GM12878 (cell line): ENCODE measurements at regions not wholly inside any gene's neighbourhood (a gene's known extent, or its start where the extent isn't known, plus 50 kb on each side); places are given as distances from the start of the nearest gene placed in this dataset.

Source experiments
- ATAC-seq: fragments of 200-7000 bp; cut with Tn5 transposase; 3 replicates; pipeline ENCODE4 v1.9.1; 2020; ENCODE audit warnings: mild to moderate bottlenecking, moderate library complexity
- BruUV-seq: library from RNA; stranded (reverse); fragments of 400-500 nt; replicated peaks from 2 replicates; lab custom pipeline; 2021; lab: Mats Ljungman, UMichigan
- CTCF ChIA-PET: fragments of 300-600 bp; sonication (Branson Sonifier 250); formaldehyde crosslinking; extraction: SDS; loops from one replicate; lab custom pipeline; 2021; ENCODE audit warnings: inconsistent platforms; lab: Yijun Ruan, JAX
- POLR2A ChIA-PET: fragments of 350-600 bp; formaldehyde crosslinking; extraction: SDS; loops from one replicate; lab custom pipeline; 2021; ENCODE audit warnings: inconsistent platforms; lab: Charles Lee
- RAD21 ChIA-PET: fragments of 300-600 bp; sonication (Branson Sonifier 250); formaldehyde crosslinking; loops from one replicate; lab custom pipeline; 2023; ENCODE audit warnings: antibody characterized with exemption; ENCODE audit not compliant: unreplicated experiment; lab: Charles Lee
- SMC1A ChIA-PET: fragments of 300-600 bp; sonication (Branson Sonifier 250); formaldehyde crosslinking; loops from one replicate; lab custom pipeline; 2023; ENCODE audit not compliant: unreplicated experiment, uncharacterized antibody; lab: Charles Lee
- DNase-seq: peaks from one replicate; pipeline ENCODE4 v3.0.0-alpha.2; 2011; ENCODE audit warnings: low read depth, low spot score
- FAIRE-seq: peaks from 3 replicates; lab custom pipeline; 2011; peaks lifted over from hg19 to GRCh38; lab: Jason Lieb, UNC
- H2AFZ ChIP-seq: 2 replicates; pipeline ENCODE4 v1.6.0; 2011; ENCODE audit warnings: low read depth, low read length, control low read depth; ENCODE audit not compliant: control insufficient read depth
- H3K27ac ChIP-seq: 2 replicates; pipeline ENCODE4 v1.5.1; 2011; ENCODE audit warnings: control low read depth; ENCODE audit not compliant: control insufficient read depth, insufficient read depth
- H3K27me3 ChIP-seq, 2 experiments: replicated peaks in 1 of 2; 2 replicates each; pipeline versions ENCODE4 v1.6.0 to v1.6.1; 2011; ENCODE audit warnings: low read length in 1 of 2; ENCODE audit not compliant: control insufficient read depth in 2 of 2, insufficient read depth in 2 of 2
- H3K36me3 ChIP-seq, 2 experiments: 2 replicates each; pipeline ENCODE4 v1.5.1; 2011; ENCODE audit warnings: low read length in 1 of 2; ENCODE audit not compliant: control insufficient read depth in 2 of 2, insufficient read depth in 2 of 2
- H3K4me1 ChIP-seq: 2 replicates; pipeline ENCODE4 v1.6.1; 2011; ENCODE audit warnings: mild to moderate bottlenecking, low read length, moderate library complexity, mixed read lengths; ENCODE audit not compliant: control insufficient read depth, insufficient read depth
- H3K4me2 ChIP-seq: 2 replicates; pipeline ENCODE4 v1.6.0; 2011; ENCODE audit warnings: control low read depth; ENCODE audit not compliant: control insufficient read depth, insufficient read depth
- H3K4me3 ChIP-seq: fragments of 200-600 bp; sonication (generic); 2 replicates; pipeline ENCODE4 v1.5.1; 2016
- H3K79me2 ChIP-seq: 2 replicates; pipeline ENCODE4 v1.6.0; 2011; ENCODE audit warnings: low read length; ENCODE audit not compliant: control insufficient read depth, insufficient read depth
- H3K9ac ChIP-seq: 2 replicates; pipeline ENCODE4 v1.8.0; 2011; ENCODE audit warnings: low read length, control low read depth, mixed read lengths; ENCODE audit not compliant: control insufficient read depth, insufficient read depth
- H3K9me3 ChIP-seq: replicated peaks from 3 replicates; pipeline ENCODE4 v1.5.1; 2011; ENCODE audit warnings: mild to moderate bottlenecking, low read length; ENCODE audit not compliant: control insufficient read depth, insufficient read depth
- H4K20me1 ChIP-seq: 2 replicates; pipeline ENCODE4 v1.6.0; 2011; ENCODE audit not compliant: control insufficient read depth, insufficient read depth
- ATF7 ChIP-seq: fragments of 450-650 bp; IDR thresholded peaks from 2 replicates; pipeline ENCODE4 v1.6.1; 2016; ENCODE audit warnings: low read depth, mild to moderate bottlenecking
- BACH1 ChIP-seq: fragments of 450-650 bp; IDR thresholded peaks from 2 replicates; pipeline ENCODE4 v1.6.1; 2017; ENCODE audit warnings: mild to moderate bottlenecking, borderline replicate concordance
- BMI1 ChIP-seq: fragments of 450-650 bp; IDR thresholded peaks from 2 replicates; pipeline ENCODE4 v1.6.1; 2016; ENCODE audit warnings: mild to moderate bottlenecking, moderate library complexity, borderline replicate concordance
- EP300 ChIP-seq, 2 experiments: fragments of 150-350 bp in 1 of 2; IDR thresholded peaks; 2 replicates each; pipeline ENCODE4 v1.6.1; 2011 to 2012; ENCODE audit warnings: low read depth in 2 of 2, low read length in 2 of 2, borderline replicate concordance in 1 of 2, improper control_type of control experiment in 1 of 2, inconsistent platforms in 1 of 2; ENCODE audit not compliant: control insufficient read depth in 1 of 2
- IRF3 ChIP-seq: fragments of 450-650 bp; IDR thresholded peaks from 2 replicates; pipeline ENCODE4 v1.6.1; 2014; ENCODE audit warnings: mild to moderate bottlenecking
- IRF4 ChIP-seq: IDR thresholded peaks from 2 replicates; pipeline ENCODE4 v1.6.1; 2011; ENCODE audit warnings: low read depth, low read length
- MTA3 ChIP-seq: IDR thresholded peaks from 2 replicates; pipeline ENCODE4 v1.6.1; 2012; ENCODE audit warnings: low read length, inconsistent platforms, borderline replicate concordance
- RELA ChIP-seq: fragments of 450-650 bp; IDR thresholded peaks from 2 replicates; pipeline ENCODE4 v1.8.0; 2014; ENCODE audit warnings: borderline replicate concordance; ENCODE audit not compliant: partially characterized antibody
- RUNX3 ChIP-seq: IDR thresholded peaks from 2 replicates; pipeline ENCODE4 v1.6.1; 2012; ENCODE audit warnings: low read length, inconsistent platforms
- STAT3 ChIP-seq: IDR thresholded peaks from 2 replicates; pipeline ENCODE4 v1.6.1; 2011; ENCODE audit warnings: low read depth, low read length, improper control_type of control experiment
- WGBS: methylation state at CpG from one replicate; pipeline ENCODE4 v1.1.6; 2016; ENCODE audit warnings: low lambda C conversion rate; ENCODE audit not compliant: insufficient replicate concordance, insufficient coverage; ENCODE audit errors: missing lambda C conversion rate; 5-methylcytosine and 5-hydroxymethylcytosine counted together
- in situ Hi-C: fragments of 300-500 bp; cut with MboI; formaldehyde crosslinking; loops from 9 replicates; pipeline ENCODE4 v1.14.3; 2018; ENCODE audit warnings: mixed read lengths
- intact Hi-C: fragments of 100-400 bp; cut with micrococcal nuclease; formaldehyde crosslinking; loops from one replicate; pipeline ENCODE4 v1.14.2; 2022; ENCODE audit not compliant: unreplicated experiment

DNA sequence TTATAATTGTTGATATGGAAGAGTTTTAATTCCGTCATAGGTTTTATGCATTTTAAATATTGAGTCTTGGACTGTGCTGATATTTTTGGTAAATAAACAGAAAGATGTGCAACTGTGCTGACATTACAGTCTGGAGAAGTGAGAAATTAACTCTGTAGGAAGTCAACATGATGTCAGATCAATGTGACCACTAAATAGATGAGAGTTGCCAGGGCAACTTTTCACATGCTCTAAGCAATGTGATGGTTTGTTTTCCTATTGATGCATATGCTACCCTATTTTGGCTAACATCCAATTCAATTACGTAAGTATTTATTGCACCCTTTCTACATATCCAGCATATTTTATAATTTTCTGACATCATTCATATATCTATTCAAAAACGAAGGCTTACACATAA is 1109.3 kb downstream of the TSN start:
- ATAC-seq (peak; percentile 63), DNase-seq (no peak), FAIRE-seq (peak; percentile 7)
- Histone ChIP-seq H3K79me2 (no peaks in the 10 kb centered on the region), H3K36me3 (no peaks in the 10 kb centered on the region), H3K4me3 (no peak overlapping the region), H3K9me3 (no peaks in the 10 kb centered on the region), H3K27me3 (no peaks in the 10 kb centered on the region), H3K4me2 (no peak overlapping the region), H3K27ac (no peak overlapping the region), H3K9ac (no peak overlapping the region), H2AFZ (no peak overlapping the region), H3K4me1 (no peaks in the 10 kb centered on the region), H4K20me1 (no peaks in the 10 kb centered on the region)
- WGBS, result 63% methylated on average over 3 of the region's 3 CpGs
- ChIA-PET RAD21 (interaction anchor here (1.7 to 1.8 kb wide), 2 partner anchors 12 to 159 kb away, joined by 4 to 5 read pairs; no protein-coding TSS in a partner anchor), CTCF (interaction anchor here (0.6 kb wide), 1 partner anchor 118 kb away, joined by 3 read pairs; no protein-coding TSS in a partner anchor), SMC1A (interaction anchor here (1.4 to 2.4 kb wide), 2 partner anchors 118 to 119 kb away, joined by 4 to 11 read pairs; no protein-coding TSS in a partner anchor), POLR2A (interaction anchor here (0.6 kb wide), 1 partner anchor 151 kb away, joined by 3 read pairs; no protein-coding TSS in a partner anchor)
- no TSS peak for BruUV-seq
- TF ChIP-seq IRF4, result no peak
- TF ChIP-seq BACH1, result no peak
- no peak for TF ChIP-seq IRF3
- no peak for TF ChIP-seq RELA
- peak; percentile 66 for TF ChIP-seq ATF7
- TF ChIP-seq BMI1, result 0 out of 2 replicates have a peak, but pooled peaks have one; percentile 42
- no peak for TF ChIP-seq MTA3
- TF ChIP-seq RUNX3, result peak; percentile 18; the same call in 1 of the 2 replicates
- no peak for TF ChIP-seq STAT3
- peak in 1 of 2 experiments; percentile 63; a peak in 1 of 4 replicates for TF ChIP-seq EP300 (IDR thresholded peaks at IDR 0.05; ENCODE audit: borderline replicate concordance in 1 of 2, control insufficient read depth in 1 of 2, low read depth in 2 of 2, low read length in 2 of 2)
- intact Hi-C loops, result loop anchor here (5.0 to 10.0 kb wide), 2 partner anchors 112 to 160 kb away; no protein-coding TSS in a partner anchor
- in situ Hi-C loops, result no loop called here
